ENCODE measurements at regions not wholly inside any gene's neighbourhood (a gene's known extent, or its start where the extent isn't known, plus 50 kb on each side); places are given as distances from the start of the nearest gene placed in this dataset.

GRCh38 chr17:14461227-14461548, 160.3 kb downstream of the HS3ST3B1 start:
- Histone ChIP-seq H3K23me2 (ENCODE audit: low read depth, low read length) (no peaks in the 10 kb centered on the region), H3K36me3 (ENCODE audit: control insufficient read depth in 2 of 4, insufficient read depth in 4 of 4, low read length in 3 of 4) (no peaks in the 10 kb centered on the region), H3K27me3 (replicated peaks in 1 of 4; ENCODE audit: control insufficient read depth in 3 of 4, extremely low read depth in 1 of 4, insufficient read depth in 3 of 4, low read length in 3 of 4) (no peaks in the 10 kb centered on the region), H3K4me2 (ENCODE audit: insufficient read depth in 1 of 2, low read depth in 2 of 2, low read length in 2 of 2) (no peak overlapping the region), H2AK5ac (ENCODE audit: low read depth, low read length) (no peak overlapping the region), H3K79me2 (ENCODE audit: control insufficient read depth in 1 of 2, insufficient read depth in 2 of 2, low read length in 2 of 2) (no peaks in the 10 kb centered on the region), H3K14ac (ENCODE audit: insufficient read length) (no peak overlapping the region), H3K18ac (ENCODE audit: extremely low read depth, low read length) (no peak overlapping the region), H3K79me1 (ENCODE audit: low read depth, low read length) (no peaks in the 10 kb centered on the region), H4K20me1 (replicated peaks in 1 of 2; ENCODE audit: control insufficient read depth in 1 of 2, insufficient read depth in 2 of 2, low read length in 2 of 2) (no peaks in the 10 kb centered on the region), H4K8ac (ENCODE audit: extremely low read depth, insufficient read depth, low read length) (no peak overlapping the region), H4K91ac (replicated peaks; ENCODE audit: insufficient read length, low read length) (no peak overlapping the region), H2BK5ac (ENCODE audit: low read depth, low read length) (no peak overlapping the region), H3K23ac (ENCODE audit: insufficient read length) (no peak overlapping the region), H3K4me1 (replicated peaks in 1 of 4; ENCODE audit: control insufficient read depth in 3 of 4, insufficient read depth in 4 of 4, low read length in 3 of 4) (peaks cover 0 to 2% (median 0%) of the 10 kb centered on the region in 4 experiments; a peak in 2 of 7 replicates), H2BK12ac (ENCODE audit: low read depth, low read length) (no peak overlapping the region), H2BK15ac (ENCODE audit: low read length) (no peak overlapping the region), H3K9ac (replicated peaks in 1 of 4; ENCODE audit: extremely low read depth in 1 of 4, low read depth in 3 of 4, low read length in 3 of 4) (no peak overlapping the region), H4K5ac (ENCODE audit: insufficient read length, low read depth, low read length) (no peak overlapping the region), H2BK120ac (replicated peaks; ENCODE audit: low read depth, low read length) (no peak overlapping the region), H3K27ac (ENCODE audit: low read depth, low read length) (no peak overlapping the region), H2BK20ac (ENCODE audit: low read length) (no peak overlapping the region), H3K56ac (replicated peaks; ENCODE audit: insufficient read length, low read depth, low read length) (no peak overlapping the region), H3K4me3 (ENCODE audit: extremely low read depth in 1 of 4, insufficient read depth in 2 of 4, low read depth in 3 of 4, low read length in 4 of 4) (no peak overlapping the region), H3K4ac (replicated peaks; ENCODE audit: insufficient read length, low read depth, low read length) (no peak overlapping the region), H3K9me3 (ENCODE audit: insufficient read depth in 2 of 2, low read depth in 1 of 2, low read length in 1 of 2) (peaks cover 0 to 3% of the 10 kb centered on the region in 2 experiments; a peak in 2 of 4 replicates), H2AFZ (ENCODE audit: low read length) (no peak overlapping the region)
- FAIRE-seq, result no peak
- ChIA-PET CTCF (ENCODE audit: partially characterized antibody) (no interaction called here), POLR2A (ENCODE audit: partially characterized antibody) (no interaction called here)
- DNase-seq (ENCODE audit: low read depth in 1 of 2, low spot score in 2 of 2), result no peak
- WGBS, 2 experiments (ENCODE audit: extremely low coverage in 1 of 2, insufficient coverage in 1 of 2, insufficient read length in 1 of 2, insufficient replicate concordance in 2 of 2, low coverage in 1 of 2, low lambda C conversion rate in 2 of 2, missing lambda C conversion rate in 1 of 2), result 96% methylated on average over 4 of the region's 4 CpGs; no CpG with 5 or more reads in 1 of the 2 experiments
- TF ChIP-seq RBBP5 (IDR thresholded peaks at IDR 0.05; ENCODE audit: borderline replicate concordance, low read depth, low read length), result no peak
- no peak for TF ChIP-seq SRF (IDR thresholded peaks at IDR 0.05; ENCODE audit: low read depth, low read length)
- TF ChIP-seq NRF1 (IDR thresholded peaks at IDR 0.05; ENCODE audit: low read depth, low read length), result no peak
- TF ChIP-seq CTBP2 (IDR thresholded peaks at IDR 0.05; ENCODE audit: borderline replicate concordance, insufficient read depth, insufficient read length, low read length), result no peak
- TF ChIP-seq, protein P1, sequence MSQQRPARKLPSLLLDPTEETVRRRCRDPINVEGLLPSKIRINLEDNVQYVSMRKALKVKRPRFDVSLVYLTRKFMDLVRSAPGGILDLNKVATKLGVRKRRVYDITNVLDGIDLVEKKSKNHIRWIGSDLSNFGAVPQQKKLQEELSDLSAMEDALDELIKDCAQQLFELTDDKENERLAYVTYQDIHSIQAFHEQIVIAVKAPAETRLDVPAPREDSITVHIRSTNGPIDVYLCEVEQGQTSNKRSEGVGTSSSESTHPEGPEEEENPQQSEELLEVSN (IDR thresholded peaks at IDR 0.05), result no peak
- no peak for TF ChIP-seq ZNF274 (IDR thresholded peaks at IDR 0.05; ENCODE audit: borderline replicate concordance, extremely low read depth, low read length)
- no peak for TF ChIP-seq SP4 (IDR thresholded peaks at IDR 0.05; ENCODE audit: low read length)
- no peak for TF ChIP-seq TEAD4 (IDR thresholded peaks at IDR 0.05; ENCODE audit: low read depth, low read length)
- TF ChIP-seq PHF8 (conservative IDR thresholded peaks at IDR 0.05; ENCODE audit: low read depth, low read length), result no peak
- no peak for TF ChIP-seq EZH2 (IDR thresholded peaks at IDR 0.05; ENCODE audit: low read depth, low read length, severe bottlenecking)
- no peak for TF ChIP-seq TAF7 (optimal IDR thresholded peaks at IDR 0.05; ENCODE audit: borderline replicate concordance, low read depth, low read length)
- no peak for TF ChIP-seq FOSL1 (IDR thresholded peaks at IDR 0.05; ENCODE audit: insufficient read depth, low read depth, low read length)

Data from H1 (cell line).